Brain microvascular endothelial cell (primary cell): ENCODE measurements at regions not wholly inside any gene's neighbourhood (a gene's known extent, or its start where the extent isn't known, plus 50 kb on each side); places are given as distances from the start of the nearest gene placed in this dataset.
"Not testable (repeated sequence)": the region's sequence is repeated elsewhere in the genome, so short reads cannot be mapped to it uniquely, and the experiment has no call there.

ENCODE experiments used
- DNase-seq: peaks from one replicate; pipeline ENCODE4 v3.0.0-alpha.2; 2020
- H3K27ac ChIP-seq: fragments of 250-450 bp; sonication (Bioruptor Pico); 2 replicates; pipeline ENCODE4 v1.5.1; 2020; ENCODE audit warnings: mild to moderate bottlenecking, moderate library complexity
- H3K27me3 ChIP-seq: fragments of 250-450 bp; sonication (Bioruptor Pico); replicated peaks from 2 replicates; pipeline ENCODE4 v1.5.1; 2020; ENCODE audit warnings: mild to moderate bottlenecking
- H3K36me3 ChIP-seq: fragments of 250-450 bp; sonication (Bioruptor Pico); replicated peaks from 2 replicates; pipeline ENCODE4 v1.5.1; 2020; ENCODE audit warnings: mild to moderate bottlenecking
- H3K4me3 ChIP-seq: 2 replicates; pipeline ENCODE4 v1.5.1; 2011; ENCODE audit warnings: low read depth, mild to moderate bottlenecking, control low read depth, low read length, moderate library complexity
- in situ Hi-C: cut with HindIII; loops from 2 replicates; pipeline ENCODE4 v1.10.0; 2017; ENCODE audit warnings: low sequenced_read_pairs, low pct_ligation_motif_present
- TF ChIP-seq, protein P1 (sequence below): IDR thresholded peaks from 2 replicates; pipeline ENCODE4 v1.5.1; 2011; ENCODE audit warnings: low read depth, mild to moderate bottlenecking, moderate library complexity, low read length, control low read depth, inconsistent platforms; ENCODE audit errors: missing control alignments

DNA sequence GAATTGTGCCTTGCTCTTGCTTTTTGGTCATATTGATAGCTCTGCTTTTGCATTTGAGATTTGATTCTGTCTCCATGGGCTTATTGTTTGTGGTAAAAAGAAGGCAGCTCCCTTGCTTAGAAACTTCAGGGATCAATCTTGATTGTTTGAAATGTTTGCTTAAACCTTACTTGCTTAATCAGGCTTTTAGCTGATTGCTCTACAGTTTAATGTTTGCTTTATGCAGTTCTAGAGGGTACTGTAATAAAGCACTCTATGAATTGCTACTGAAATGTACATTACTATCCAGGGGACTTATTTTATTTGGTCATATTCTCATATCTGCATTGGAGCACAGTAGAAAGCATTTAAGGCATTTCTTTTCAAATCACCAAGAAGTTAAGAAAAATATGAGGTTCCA lies 545.4 kb upstream of the HS3ST5 start:
- no peak overlapping the region for H3K4me3 ChIP-seq
- in situ Hi-C loops, result no loop called here
- H3K27ac ChIP-seq, result no peak overlapping the region
- no peaks in the 10 kb centered on the region for H3K27me3 ChIP-seq
- TF ChIP-seq, protein P1, sequence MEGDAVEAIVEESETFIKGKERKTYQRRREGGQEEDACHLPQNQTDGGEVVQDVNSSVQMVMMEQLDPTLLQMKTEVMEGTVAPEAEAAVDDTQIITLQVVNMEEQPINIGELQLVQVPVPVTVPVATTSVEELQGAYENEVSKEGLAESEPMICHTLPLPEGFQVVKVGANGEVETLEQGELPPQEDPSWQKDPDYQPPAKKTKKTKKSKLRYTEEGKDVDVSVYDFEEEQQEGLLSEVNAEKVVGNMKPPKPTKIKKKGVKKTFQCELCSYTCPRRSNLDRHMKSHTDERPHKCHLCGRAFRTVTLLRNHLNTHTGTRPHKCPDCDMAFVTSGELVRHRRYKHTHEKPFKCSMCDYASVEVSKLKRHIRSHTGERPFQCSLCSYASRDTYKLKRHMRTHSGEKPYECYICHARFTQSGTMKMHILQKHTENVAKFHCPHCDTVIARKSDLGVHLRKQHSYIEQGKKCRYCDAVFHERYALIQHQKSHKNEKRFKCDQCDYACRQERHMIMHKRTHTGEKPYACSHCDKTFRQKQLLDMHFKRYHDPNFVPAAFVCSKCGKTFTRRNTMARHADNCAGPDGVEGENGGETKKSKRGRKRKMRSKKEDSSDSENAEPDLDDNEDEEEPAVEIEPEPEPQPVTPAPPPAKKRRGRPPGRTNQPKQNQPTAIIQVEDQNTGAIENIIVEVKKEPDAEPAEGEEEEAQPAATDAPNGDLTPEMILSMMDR, result no peak
- H3K36me3 ChIP-seq, result no peaks in the 10 kb centered on the region
- DNase-seq, result no peak

DNA sequence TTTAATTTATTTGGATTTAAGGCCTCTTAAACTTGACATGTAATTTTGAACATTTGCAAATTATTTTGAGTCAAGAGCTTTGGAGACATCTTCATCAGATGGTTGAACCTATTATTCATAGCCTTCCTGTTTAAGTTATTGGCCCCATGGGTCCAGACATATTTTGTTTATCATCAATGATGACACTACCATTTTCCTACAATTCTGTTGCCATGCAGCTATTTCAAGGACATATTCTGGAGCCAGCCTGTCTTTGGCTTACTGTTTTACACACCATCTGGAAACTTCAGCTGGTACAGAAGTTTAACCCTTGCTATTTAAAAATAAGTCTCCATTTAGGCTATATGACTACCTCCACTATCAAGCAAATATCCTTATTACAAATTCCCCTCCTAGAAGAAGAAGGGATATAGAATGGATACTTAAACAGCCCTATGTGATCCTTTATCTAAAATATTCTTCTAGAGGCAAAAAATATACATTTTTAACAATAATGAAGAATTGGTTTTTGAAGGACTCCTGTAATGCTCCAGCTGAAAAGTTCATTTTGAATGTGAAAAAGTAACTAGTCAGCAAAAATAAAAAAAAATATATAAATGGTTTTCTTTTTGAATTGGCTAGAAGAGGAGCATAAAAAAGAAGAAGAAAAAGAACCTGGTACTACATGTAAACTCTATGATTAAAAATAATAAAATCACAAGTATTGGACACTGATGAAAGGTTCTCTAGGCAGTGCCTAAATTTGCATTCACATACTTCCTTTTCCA lies 544.0 kb upstream of the HS3ST5 start:
- Histone ChIP-seq H3K27me3 (no peaks in the 10 kb centered on the region), H3K36me3 (no peaks in the 10 kb centered on the region), H3K27ac (no peak overlapping the region), H3K4me3 (no peak overlapping the region)
- in situ Hi-C loops, result no loop called here
- TF ChIP-seq, protein P1, result no peak
- DNase-seq, result no peak

DNA sequence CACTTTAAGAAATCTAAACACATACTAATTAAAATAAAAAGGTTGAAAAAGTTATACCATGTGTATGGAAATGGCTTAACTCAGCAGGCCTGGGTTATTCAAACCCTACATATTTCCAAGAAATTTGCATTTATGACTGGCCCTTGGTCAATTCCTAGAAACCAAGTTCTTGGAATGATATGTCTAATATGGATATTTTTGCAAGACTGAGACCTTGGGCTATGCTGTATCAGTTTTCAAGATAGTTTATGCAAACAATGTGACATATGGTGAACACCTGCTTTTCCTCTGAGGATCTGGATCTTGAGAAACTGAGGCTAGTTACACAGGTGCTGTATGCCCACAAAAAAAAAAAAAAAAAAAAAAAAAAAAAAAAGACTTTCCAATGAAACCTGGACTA lies 536.9 kb upstream of the HS3ST5 start:
- in situ Hi-C loops, result no loop called here
- H3K4me3 ChIP-seq, result no peak overlapping the region

DNA sequence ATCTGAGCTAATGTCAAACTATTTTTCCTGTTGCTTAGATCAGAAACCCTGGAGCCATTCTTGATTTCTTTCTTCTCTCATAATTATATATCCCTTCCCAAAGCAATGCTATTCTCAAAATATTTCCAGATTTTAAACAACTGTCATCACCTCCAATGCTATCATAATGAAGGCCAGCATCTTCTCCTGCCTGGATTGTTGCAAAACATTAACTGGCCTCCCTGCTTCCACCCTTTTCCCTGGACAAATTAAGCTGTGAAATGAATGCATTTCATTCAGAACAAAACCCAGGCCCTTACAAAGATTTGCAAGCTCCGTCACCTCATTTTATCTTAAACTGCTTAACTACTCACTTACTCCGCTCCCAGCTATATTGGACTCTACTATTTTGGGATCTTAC lies 535.3 kb upstream of the HS3ST5 start:
- Histone ChIP-seq H3K27ac (no peak overlapping the region), H3K4me3 (no peak overlapping the region), H3K27me3 (no peaks in the 10 kb centered on the region), H3K36me3 (no peaks in the 10 kb centered on the region)
- in situ Hi-C loops, result no loop called here
- TF ChIP-seq, protein P1, result no peak
- no peak for DNase-seq

More for the DNA sequence above, 536.9 kb upstream of the HS3ST5 start:
- DNase-seq, result no peak
- TF ChIP-seq, protein P1, result no peak
- Histone ChIP-seq H3K27me3 (no peaks in the 10 kb centered on the region), H3K36me3 (no peaks in the 10 kb centered on the region), H3K27ac (no peak overlapping the region)

DNA sequence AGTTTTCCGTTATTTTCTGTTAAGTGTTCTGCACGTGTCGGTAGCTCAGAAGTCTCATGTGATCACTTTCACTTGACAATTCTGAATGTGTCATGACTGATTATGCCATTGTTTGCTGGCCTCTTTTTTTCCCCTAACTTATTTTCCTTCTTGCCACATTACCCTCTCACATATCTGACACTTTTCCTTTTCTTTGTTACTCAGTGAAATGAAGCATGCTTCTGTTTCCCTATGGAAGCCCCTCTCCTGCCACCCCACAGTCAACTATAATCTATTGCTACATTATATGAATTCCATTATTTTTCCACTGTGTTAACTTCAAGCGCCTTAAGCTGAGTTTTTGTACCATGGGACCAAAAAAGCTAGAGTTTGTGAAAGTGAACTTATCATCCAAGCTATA lies 531.6 kb upstream of the HS3ST5 start:
- H3K4me3 ChIP-seq, result no peak overlapping the region
- in situ Hi-C loops, result no loop called here
- no peaks in the 10 kb centered on the region for H3K27me3 ChIP-seq
- no peak overlapping the region for H3K27ac ChIP-seq
- DNase-seq, result no peak
- TF ChIP-seq, protein P1, result no peak
- no peaks in the 10 kb centered on the region for H3K36me3 ChIP-seq

DNA sequence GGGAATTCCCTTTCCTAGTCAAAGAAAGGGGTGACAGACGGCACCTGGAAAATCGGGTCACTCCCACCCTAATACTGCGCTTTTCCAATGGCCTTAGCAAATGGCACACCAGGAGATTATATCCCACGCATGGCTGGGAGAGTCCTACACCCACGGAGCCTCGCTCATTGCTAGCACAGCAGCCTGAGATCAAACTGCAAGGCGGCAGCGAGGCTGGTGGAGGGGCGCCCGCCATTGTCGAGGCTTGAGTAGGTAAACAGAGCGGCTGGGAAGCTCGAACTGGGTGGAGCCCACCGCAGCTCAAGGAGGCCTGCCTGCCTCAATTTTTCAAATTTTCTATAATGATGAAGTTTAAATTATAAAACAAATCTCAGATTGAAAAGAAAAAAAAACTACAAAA lies 522.7 kb upstream of the HS3ST5 start:
- H3K36me3 ChIP-seq, DNase-seq, in situ Hi-C loops, H3K27me3 ChIP-seq, H3K4me3 ChIP-seq, H3K27ac ChIP-seq: not testable (repeated sequence)
